Non-pigmented ciliary epithelial cell (primary cell): ENCODE measurements at regions not wholly inside any gene's neighbourhood (a gene's known extent, or its start where the extent isn't known, plus 50 kb on each side); places are given as distances from the start of the nearest gene placed in this dataset.

Source experiments
- DNase-seq: peaks from one replicate; pipeline ENCODE4 v3.0.0-alpha.2; 2010; ENCODE audit warnings: low read depth

- no peak for DNase-seq
Observed at GRCh38 chr5:74186356-74187315, 453.9 kb downstream of the ENC1 start.

GRCh38 chr5:74185599-74185998 lies 454.9 kb downstream of the ENC1 start:
- DNase-seq: no peak

DNA sequence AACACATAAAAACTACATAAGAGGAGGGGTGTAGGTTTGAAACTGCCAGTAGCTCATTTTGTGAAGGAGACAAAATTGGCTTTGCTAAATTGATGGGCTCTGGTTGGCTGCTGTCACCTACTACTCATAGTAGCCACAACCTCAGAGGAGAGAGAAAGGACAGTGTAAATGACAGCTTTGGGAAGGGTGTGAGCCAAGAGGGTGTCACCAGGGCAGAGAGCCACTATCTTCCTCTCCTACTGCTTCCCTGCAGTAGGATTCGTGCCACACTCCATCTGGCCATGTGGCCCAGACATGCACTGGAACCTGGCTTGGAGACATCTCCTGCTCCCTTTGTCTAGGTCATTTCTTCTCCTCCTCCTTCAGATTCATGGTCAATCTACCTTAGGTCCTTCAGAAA lies 455.9 kb downstream of the ENC1 start:
- no peak for DNase-seq

DNA sequence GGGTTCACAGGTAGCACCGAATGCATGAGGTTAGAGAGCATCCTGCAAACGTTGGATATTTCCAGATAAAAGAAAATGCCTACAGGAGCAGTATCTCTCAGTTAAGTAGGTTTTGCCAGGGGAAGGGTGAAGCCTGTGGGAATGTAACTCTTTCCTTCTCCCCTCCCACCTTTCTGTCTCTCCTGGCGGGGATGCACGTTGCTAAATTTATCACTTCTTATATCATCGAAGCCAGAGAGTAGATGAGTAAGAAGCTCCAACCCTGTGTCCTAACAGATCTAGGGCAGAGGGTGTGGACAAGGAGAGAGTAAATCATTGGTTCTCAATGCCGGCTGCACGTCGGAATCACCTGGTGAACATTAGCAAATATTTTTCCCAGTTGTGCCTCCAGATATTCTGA lies 457.5 kb downstream of the ENC1 start:
- DNase-seq: no peak

GRCh38 chr5:74182603-74183002 lies 457.9 kb downstream of the ENC1 start:
- no peak for DNase-seq

- no peak for DNase-seq
Observed at GRCh38 chr5:74179701-74180100, 460.8 kb downstream of the ENC1 start.

GRCh38 chr5:74179179-74179578 lies 461.3 kb downstream of the ENC1 start:
- peak; percentile 76 for DNase-seq

DNA sequence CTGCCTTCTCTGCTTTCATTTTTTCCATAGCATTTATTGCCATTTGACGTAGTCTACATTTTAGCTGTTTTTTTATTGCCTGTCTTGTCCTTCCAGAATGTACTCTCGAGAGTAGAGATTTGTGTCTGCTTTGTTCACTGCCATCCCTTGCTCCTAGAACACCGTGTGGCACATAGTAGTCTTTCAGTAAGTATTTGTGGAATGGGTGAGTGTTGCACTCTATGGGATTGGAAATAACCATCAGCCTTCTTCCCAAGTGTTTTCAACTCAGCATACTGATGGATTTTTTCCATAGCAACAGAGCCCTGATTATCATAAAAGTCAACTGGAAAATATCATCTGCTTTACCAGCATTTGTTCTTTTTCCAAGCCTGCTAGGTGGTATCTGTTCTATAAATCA lies 462.6 kb downstream of the ENC1 start:
- DNase-seq: no peak

GRCh38 chr5:74174366-74174765 lies 466.2 kb downstream of the ENC1 start:
- no peak for DNase-seq

- DNase-seq: no peak
Observed at GRCh38 chr5:74173665-74174064, 466.9 kb downstream of the ENC1 start.

GRCh38 chr5:74173241-74173640 lies 467.3 kb downstream of the ENC1 start:
- no peak for DNase-seq

GRCh38 chr5:74169701-74170100 lies 470.8 kb downstream of the ENC1 start:
- no peak for DNase-seq

GRCh38 chr5:74167930-74168315 lies 472.6 kb downstream of the ENC1 start:
- no peak for DNase-seq

- peak; percentile 66 for DNase-seq
Observed at GRCh38 chr5:74167206-74167929, 473.2 kb downstream of the ENC1 start.

DNA sequence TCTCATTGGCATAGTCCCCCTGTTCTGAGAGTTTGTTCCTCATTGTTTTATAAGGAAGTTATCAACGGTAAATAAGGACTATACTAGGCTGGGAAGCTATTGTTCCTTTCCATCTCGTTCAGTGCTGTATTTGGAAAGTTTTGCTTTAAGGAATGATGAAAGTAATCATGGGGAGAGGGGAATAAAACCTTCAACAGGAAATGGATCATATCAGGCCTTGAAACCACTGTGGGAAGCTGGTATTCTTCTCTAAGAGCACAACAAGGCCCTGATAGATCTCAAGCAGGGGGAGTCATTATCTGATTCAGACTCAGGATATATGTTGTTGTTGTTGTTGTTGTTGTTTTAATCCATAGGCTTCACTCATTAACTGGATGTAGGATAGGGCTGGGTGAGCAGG lies 474.5 kb downstream of the ENC1 start:
- DNase-seq: no peak

- no peak for DNase-seq
Observed at GRCh38 chr5:74164725-74165235, 475.7 kb downstream of the ENC1 start.

DNA sequence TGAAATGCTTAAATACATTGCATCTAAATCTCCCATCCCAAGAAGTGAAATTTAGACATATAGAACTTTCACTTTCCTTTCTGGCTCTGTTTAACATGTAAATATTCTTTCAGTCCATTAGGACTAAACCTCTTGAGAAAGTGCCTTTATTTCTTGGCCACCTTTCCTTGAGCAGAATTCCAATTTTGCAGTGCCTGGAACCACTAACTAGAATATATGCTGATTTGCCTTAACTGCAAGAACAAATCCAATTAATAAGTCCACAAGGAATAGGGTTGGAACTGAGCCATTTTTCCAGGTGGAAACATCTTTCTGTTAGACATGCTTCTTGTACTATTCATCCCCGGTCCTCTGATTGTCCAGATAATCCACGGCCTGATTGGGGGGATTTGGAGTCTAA lies 478.0 kb downstream of the ENC1 start:
- no peak for DNase-seq

DNA sequence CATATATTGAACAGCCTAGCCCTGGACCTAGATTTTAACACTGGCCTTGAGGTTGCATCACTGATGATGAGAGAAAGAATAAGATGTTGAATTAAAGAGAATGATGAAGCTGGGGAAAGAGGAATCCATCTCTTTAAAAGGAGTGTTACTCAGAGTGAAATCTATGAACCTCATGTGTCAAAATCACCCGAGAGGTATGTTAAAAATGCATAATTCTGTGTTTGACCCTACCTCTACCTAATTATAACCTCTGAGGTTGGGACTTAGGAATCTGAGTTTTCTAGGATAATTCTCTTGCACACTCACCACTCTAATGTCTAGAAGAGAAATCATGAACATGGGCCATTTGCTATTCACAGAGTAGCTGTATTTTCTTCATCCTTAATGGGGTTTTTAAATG lies 479.4 kb downstream of the ENC1 start:
- no peak for DNase-seq

- DNase-seq: no peak
Observed at GRCh38 chr5:74156728-74157383, 483.7 kb downstream of the ENC1 start.

- no peak for DNase-seq
Observed at GRCh38 chr5:74155501-74155900, 485.0 kb downstream of the ENC1 start.

- DNase-seq: no peak
Observed at GRCh38 chr5:74154526-74154925, 486.0 kb downstream of the ENC1 start.

GRCh38 chr5:74153255-74153790 lies 487.2 kb downstream of the ENC1 start:
- DNase-seq: no peak
